ENCODE measurements at regions not wholly inside any gene's neighbourhood (a gene's known extent, or its start where the extent isn't known, plus 50 kb on each side); places are given as distances from the start of the nearest gene placed in this dataset.
A peak's percentile ranks its signal among the peaks of the same experiment; 100 is the strongest.

GRCh38 chr20:7275645-7276237, 508.3 kb downstream of the BMP2 start:
- peaks cover 3% of the 10 kb centered on the region for H3K9me3 ChIP-seq (ENCODE audit: low read depth)
- no peak overlapping the region for H3K27ac ChIP-seq
- no peak for TF ChIP-seq CTCF (IDR thresholded peaks at IDR 0.05; ENCODE audit: low read depth, low read length)
- no peaks in the 10 kb centered on the region for H3K4me1 ChIP-seq (ENCODE audit: low read depth)
- H3K36me3 ChIP-seq: no peaks in the 10 kb centered on the region
- H3K4me3 ChIP-seq: no peak overlapping the region
- no peak for DNase-seq (ENCODE audit: low read depth in 1 of 2, low spot score in 1 of 2)
- no peaks in the 10 kb centered on the region for H3K27me3 ChIP-seq

GRCh38 chr20:7285918-7286556, 518.6 kb downstream of the BMP2 start:
- DNase-seq (ENCODE audit: low read depth in 1 of 2, low spot score in 1 of 2): peak; percentile 92 to 94
- Histone ChIP-seq H3K27me3 (no peaks in the 10 kb centered on the region), H3K4me3 (no peak overlapping the region), H3K4me1 (ENCODE audit: low read depth) (no peaks in the 10 kb centered on the region), H3K27ac (no peak overlapping the region), H3K36me3 (no peaks in the 10 kb centered on the region), H3K9me3 (ENCODE audit: low read depth) (no peaks in the 10 kb centered on the region)
- TF ChIP-seq CTCF (IDR thresholded peaks at IDR 0.05; ENCODE audit: low read depth, low read length): peak; percentile 90

- H3K4me3 ChIP-seq: no peak overlapping the region
- no peaks in the 10 kb centered on the region for H3K4me1 ChIP-seq (ENCODE audit: low read depth)
- H3K9me3 ChIP-seq (ENCODE audit: low read depth): no peaks in the 10 kb centered on the region
- H3K27ac ChIP-seq: no peak overlapping the region
- no peak for TF ChIP-seq CTCF (IDR thresholded peaks at IDR 0.05; ENCODE audit: low read depth, low read length)
- DNase-seq (ENCODE audit: low read depth in 1 of 2, low spot score in 1 of 2): no peak
- no peaks in the 10 kb centered on the region for H3K27me3 ChIP-seq
- H3K36me3 ChIP-seq: no peaks in the 10 kb centered on the region
Measured at GRCh38 chr20:7291323-7291943, 523.9 kb downstream of the BMP2 start.

- no peaks in the 10 kb centered on the region for H3K4me1 ChIP-seq (ENCODE audit: low read depth)
- H3K9me3 ChIP-seq (ENCODE audit: low read depth): no peaks in the 10 kb centered on the region
- no peak overlapping the region for H3K27ac ChIP-seq
- H3K27me3 ChIP-seq: no peaks in the 10 kb centered on the region
- H3K4me3 ChIP-seq: no peak overlapping the region
- DNase-seq (ENCODE audit: low read depth in 1 of 2, low spot score in 1 of 2): no peak
- no peak for TF ChIP-seq CTCF (IDR thresholded peaks at IDR 0.05; ENCODE audit: low read depth, low read length)
- no peaks in the 10 kb centered on the region for H3K36me3 ChIP-seq
Measured at GRCh38 chr20:7291946-7292345, 524.5 kb downstream of the BMP2 start.

GRCh38 chr20:7294816-7295360, 527.4 kb downstream of the BMP2 start:
- H3K36me3 ChIP-seq: no peaks in the 10 kb centered on the region
- H3K4me1 ChIP-seq (ENCODE audit: low read depth): no peaks in the 10 kb centered on the region
- no peaks in the 10 kb centered on the region for H3K9me3 ChIP-seq (ENCODE audit: low read depth)
- no peaks in the 10 kb centered on the region for H3K27me3 ChIP-seq
- no peak for DNase-seq (ENCODE audit: low read depth in 1 of 2, low spot score in 1 of 2)
- no peak overlapping the region for H3K27ac ChIP-seq
- no peak for TF ChIP-seq CTCF (IDR thresholded peaks at IDR 0.05; ENCODE audit: low read depth, low read length)
- H3K4me3 ChIP-seq: no peak overlapping the region

Measured in cardiac muscle cell (in vitro differentiated cells and primary cell).